Gastrocnemius medialis (tissue), 4 donors: ENCODE measurements at regions not wholly inside any gene's neighbourhood (a gene's known extent, or its start where the extent isn't known, plus 50 kb on each side); places are given as distances from the start of the nearest gene placed in this dataset.

Experiments used
- ATAC-seq, 2 donors: fragments of 150-250 bp; one replicate each; pipeline ENCODE4 v1.9.1; 2016
- DNase-seq, 2 donors: peaks; one replicate each; pipeline ENCODE4 v3.0.0-alpha.2; 2019
- H3K27ac ChIP-seq, 4 donors: fragments of 200-600 bp; sonication (generic); 1 replicate in 1 of 4; 2 replicates in 3 of 4; pipeline ENCODE4 v1.5.1; 2016 to 2018; ENCODE audit warnings: mild to moderate bottlenecking in 2 of 4, moderate library complexity in 1 of 4
- H3K27me3 ChIP-seq, 3 donors: fragments of 200-600 bp; sonication (generic) in 2 of 3; 1 replicate in 1 of 3; 2 replicates in 2 of 3; pipeline versions ENCODE4 v1.5.1 to v1.6.0; 2016 to 2019; ENCODE audit warnings: mild to moderate bottlenecking in 1 of 3, moderate library complexity in 1 of 3
- H3K36me3 ChIP-seq, 2 donors: fragments of 200-600 bp; sonication (generic) in 1 of 2; one replicate each; pipeline ENCODE4 v1.5.1; 2017 to 2018
- H3K4me1 ChIP-seq, 2 donors: fragments of 200-600 bp; sonication (generic) in 1 of 2; one replicate each; pipeline ENCODE4 v1.5.1; 2016 to 2017; ENCODE audit warnings: mild to moderate bottlenecking in 2 of 2
- H3K4me3 ChIP-seq, 4 donors: fragments of 200-600 bp; sonication (generic) in 3 of 4; 1 replicate in 1 of 4; 2 replicates in 3 of 4; pipeline ENCODE4 v1.5.1; 2016 to 2019; ENCODE audit warnings: mild to moderate bottlenecking in 2 of 4
- H3K9me3 ChIP-seq, 3 donors: fragments of 200-600 bp; sonication (generic) in 2 of 3; 1 replicate in 1 of 3; 2 replicates in 2 of 3; pipeline ENCODE4 v1.5.1; 2016 to 2019
- CTCF ChIP-seq, 5 experiments: fragments of 450-650 bp in 3 of 5; fragments of 200-600 bp in 2 of 5; sonication (generic) in 2 of 5; IDR thresholded peaks in 4 of 5; conservative IDR thresholded peaks in 1 of 5; 1 replicate in 4 of 5; 2 replicates in 1 of 5; pipeline ENCODE4 v1.5.1; 2016 to 2019; ENCODE audit warnings: antibody characterized with exemption in 5 of 5, mild to moderate bottlenecking in 3 of 5, moderate library complexity in 3 of 5
- POLR2A ChIP-seq, 2 donors: fragments of 450-650 bp; IDR thresholded peaks; one replicate each; pipeline ENCODE4 v1.6.1; 2017; ENCODE audit warnings: antibody characterized with exemption in 2 of 2, mild to moderate bottlenecking in 2 of 2, moderate library complexity in 2 of 2
- in situ Hi-C, 4 donors: fragments of 200-750 bp; cut with MboI; loops; one replicate each; pipeline versions ENCODE4 v1.15.0 to v1.8.0; 2017; ENCODE audit warnings: low sequenced_read_pairs in 4 of 4
- intact Hi-C: fragments of 100-400 bp; cut with DNase I; formaldehyde crosslinking; loops from one replicate; pipeline ENCODE4 v1.15.1; 2023; ENCODE audit warnings: low total_unique reads

- Histone ChIP-seq H3K4me1 (no peaks in the 10 kb centered on the region), H3K27ac (no peak overlapping the region), H3K4me3 (no peak overlapping the region), H3K27me3 (no peaks in the 10 kb centered on the region), H3K36me3 (no peaks in the 10 kb centered on the region), H3K9me3 (no peaks in the 10 kb centered on the region)
- intact Hi-C loops (no loop called here), in situ Hi-C loops (no loop called here)
- ATAC-seq (no peak), DNase-seq (no peak)
- no peak for TF ChIP-seq CTCF (IDR thresholded peaks at IDR 0.05 in 4 of 5, conservative IDR thresholded peaks at IDR 0.05 in 1 of 5)
- TF ChIP-seq POLR2A (IDR thresholded peaks at IDR 0.05): no peak
Measured at GRCh38 chr22:49169074-49169744, 658.5 kb downstream of the BRD1 start.

DNA sequence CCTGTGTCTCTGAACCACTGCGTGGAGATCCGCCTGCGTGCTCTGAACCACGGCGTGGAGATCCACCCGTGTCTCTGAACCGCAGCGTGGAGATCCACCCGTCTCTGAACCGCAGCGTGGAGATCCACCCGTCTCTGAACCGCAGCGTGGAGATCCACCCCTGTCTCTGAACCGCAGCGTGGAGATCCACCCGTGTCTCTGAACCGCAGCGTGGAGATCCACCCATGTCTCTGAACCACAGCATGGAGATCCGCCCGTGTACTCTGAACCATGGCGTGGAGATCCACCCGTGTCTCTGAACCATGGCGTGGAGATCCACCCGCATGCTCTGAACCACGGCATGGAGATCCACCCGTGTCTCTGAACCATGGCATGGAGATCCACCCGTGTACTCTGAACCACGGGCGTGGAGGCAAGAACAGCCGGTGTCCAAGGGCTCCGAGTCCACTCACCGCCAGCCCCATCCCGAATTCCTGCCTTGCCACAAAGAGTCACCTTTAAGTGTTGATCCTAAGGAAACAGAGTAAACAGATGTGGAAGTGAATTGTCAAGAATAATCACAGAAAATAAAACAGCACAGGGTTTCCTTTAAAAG is 659.4 kb downstream of the BRD1 start:
- TF ChIP-seq POLR2A (IDR thresholded peaks at IDR 0.05) (no peak), CTCF (IDR thresholded peaks at IDR 0.05 in 4 of 5, conservative IDR thresholded peaks at IDR 0.05 in 1 of 5) (no peak)
- ATAC-seq: no peak
- no peak overlapping the region for H3K4me3 ChIP-seq
- H3K27me3 ChIP-seq: no peaks in the 10 kb centered on the region
- H3K36me3 ChIP-seq: no peaks in the 10 kb centered on the region
- H3K27ac ChIP-seq: no peak overlapping the region
- intact Hi-C loops: no loop called here
- in situ Hi-C loops: no loop called here
- H3K4me1 ChIP-seq: no peaks in the 10 kb centered on the region
- H3K9me3 ChIP-seq: no peaks in the 10 kb centered on the region
- DNase-seq: no peak

DNA sequence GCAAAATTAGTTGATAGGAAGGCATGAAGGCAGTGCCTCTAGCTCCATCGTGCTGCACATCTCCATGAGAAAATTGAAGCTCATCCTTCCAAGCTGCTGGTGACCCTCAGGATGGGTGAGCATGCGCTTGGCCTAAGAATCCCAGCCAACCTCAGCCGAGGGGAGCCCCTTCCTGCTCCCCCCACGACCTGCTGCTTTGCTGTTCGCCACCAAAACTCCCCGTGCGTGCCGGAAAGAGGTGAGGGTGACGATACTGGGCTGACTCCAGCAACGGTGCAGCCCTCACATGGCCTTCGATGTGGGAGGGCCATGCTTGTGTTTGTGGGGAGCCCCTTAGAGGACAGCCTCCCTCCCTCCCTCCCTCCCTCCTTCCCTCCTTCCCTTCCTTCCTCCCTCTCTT is 660.9 kb downstream of the BRD1 start:
- Histone ChIP-seq H3K27ac (no peak overlapping the region), H3K27me3 (no peaks in the 10 kb centered on the region), H3K9me3 (no peaks in the 10 kb centered on the region), H3K36me3 (no peaks in the 10 kb centered on the region), H3K4me1 (no peaks in the 10 kb centered on the region), H3K4me3 (no peak overlapping the region)
- DNase-seq (no peak), ATAC-seq (no peak)
- TF ChIP-seq CTCF (IDR thresholded peaks at IDR 0.05 in 4 of 5, conservative IDR thresholded peaks at IDR 0.05 in 1 of 5): no peak
- in situ Hi-C loops (no loop called here), intact Hi-C loops (no loop called here)

DNA sequence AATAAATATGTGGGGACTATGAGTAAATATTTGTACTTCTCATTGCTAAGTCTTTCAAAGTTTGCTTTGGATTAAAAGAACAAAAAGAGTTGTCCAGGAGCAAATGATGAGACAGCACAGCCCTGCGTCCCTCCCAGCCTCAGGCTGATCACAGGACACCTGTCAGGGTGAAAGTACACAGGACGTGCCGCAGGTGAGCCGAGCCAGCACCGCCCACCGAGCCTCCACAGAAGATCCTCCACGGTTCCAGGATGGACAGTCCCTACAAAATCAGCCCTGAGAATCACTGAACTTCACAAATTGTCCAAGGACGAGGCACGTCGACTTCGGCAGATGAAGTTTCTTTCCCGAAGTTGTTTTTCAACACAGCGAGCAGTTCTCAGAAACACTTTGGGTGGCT is 661.5 kb downstream of the BRD1 start:
- no peak overlapping the region for H3K27ac ChIP-seq
- in situ Hi-C loops (no loop called here), intact Hi-C loops (no loop called here)
- ATAC-seq (no peak), DNase-seq (no peak)
- H3K36me3 ChIP-seq: no peaks in the 10 kb centered on the region
- TF ChIP-seq CTCF (IDR thresholded peaks at IDR 0.05 in 4 of 5, conservative IDR thresholded peaks at IDR 0.05 in 1 of 5) (no peak), POLR2A (IDR thresholded peaks at IDR 0.05) (no peak)
- no peaks in the 10 kb centered on the region for H3K9me3 ChIP-seq
- H3K4me3 ChIP-seq: no peak overlapping the region
- no peaks in the 10 kb centered on the region for H3K4me1 ChIP-seq
- H3K27me3 ChIP-seq: no peaks in the 10 kb centered on the region
